ENCODE measurements at regions not wholly inside any gene's neighbourhood (a gene's known extent, or its start where the extent isn't known, plus 50 kb on each side); places are given as distances from the start of the nearest gene placed in this dataset.

GRCh38 chr7:68417002-68417401, 1181.3 kb upstream of the AUTS2 start:
- intact Hi-C loops (cut with micrococcal nuclease), result no loop called here

DNA sequence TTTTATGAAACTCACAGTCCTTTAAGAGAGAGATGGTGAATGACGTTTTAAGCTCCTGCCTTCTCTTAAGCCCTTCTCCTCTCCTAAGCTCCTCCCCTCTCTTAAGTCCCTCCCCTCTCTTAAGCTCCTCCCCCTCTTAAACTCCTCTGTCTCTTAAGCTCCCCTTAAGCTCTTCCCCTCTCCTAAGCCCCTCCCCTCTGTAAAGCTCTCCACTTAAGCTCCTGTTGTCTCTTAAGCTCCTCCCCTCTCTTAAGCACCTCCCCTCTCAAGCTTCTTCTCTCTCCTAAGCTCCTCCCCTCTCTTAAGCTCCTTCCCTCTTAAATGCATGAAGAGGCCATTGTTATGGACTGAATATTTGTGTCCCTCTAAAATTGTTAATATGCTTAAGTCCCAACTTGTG, 1180.6 kb upstream of the AUTS2 start:
- intact Hi-C loops (cut with micrococcal nuclease), result no loop called here

DNA sequence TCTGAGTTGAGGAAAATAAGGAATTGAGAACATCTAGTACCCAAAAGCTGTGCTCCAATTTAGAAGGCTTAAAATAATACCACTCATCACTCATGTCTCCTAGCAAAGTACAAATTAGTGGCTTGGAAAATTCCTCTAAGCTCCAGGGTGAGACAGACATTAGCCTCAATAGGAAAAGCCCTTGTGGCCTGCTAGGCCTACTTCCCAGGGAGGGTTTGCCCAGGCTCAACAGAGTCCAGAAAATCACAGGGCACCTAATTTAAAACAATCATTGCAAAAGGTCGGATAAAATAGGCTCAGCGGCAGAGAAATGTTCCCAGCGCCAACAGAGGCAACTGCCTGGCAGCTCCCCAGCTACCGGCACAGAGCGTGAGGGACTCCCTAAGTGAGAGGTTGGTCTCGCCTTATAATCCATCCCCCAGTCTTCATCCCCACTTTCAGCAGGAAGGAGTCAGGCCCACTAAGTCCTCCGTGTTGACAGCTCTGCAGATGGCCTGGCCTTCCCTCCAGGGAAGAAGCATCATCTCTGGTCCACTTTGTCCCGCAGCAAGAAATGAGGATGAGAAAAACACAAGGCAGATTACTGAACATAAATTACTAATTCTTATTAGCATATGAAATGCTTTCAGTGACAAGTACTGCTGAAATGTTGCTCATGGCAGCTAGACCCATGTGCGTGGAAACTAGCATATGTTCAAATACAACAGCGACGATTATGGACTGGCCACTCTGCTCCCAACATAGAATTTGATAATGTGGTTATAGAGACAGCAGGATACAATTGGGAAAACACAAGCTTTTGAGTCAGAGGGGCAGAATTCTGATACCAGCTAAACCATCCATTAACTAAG, 1177.7 kb upstream of the AUTS2 start:
- intact Hi-C loops (cut with micrococcal nuclease), result no loop called here

GRCh38 chr7:68421712-68422111, 1176.6 kb upstream of the AUTS2 start:
- intact Hi-C loops (cut with micrococcal nuclease), result no loop called here

GRCh38 chr7:68422281-68422680, 1176.0 kb upstream of the AUTS2 start:
- intact Hi-C loops (cut with micrococcal nuclease), result no loop called here

GRCh38 chr7:68423356-68423755, 1174.9 kb upstream of the AUTS2 start:
- intact Hi-C loops (cut with micrococcal nuclease), result no loop called here

DNA sequence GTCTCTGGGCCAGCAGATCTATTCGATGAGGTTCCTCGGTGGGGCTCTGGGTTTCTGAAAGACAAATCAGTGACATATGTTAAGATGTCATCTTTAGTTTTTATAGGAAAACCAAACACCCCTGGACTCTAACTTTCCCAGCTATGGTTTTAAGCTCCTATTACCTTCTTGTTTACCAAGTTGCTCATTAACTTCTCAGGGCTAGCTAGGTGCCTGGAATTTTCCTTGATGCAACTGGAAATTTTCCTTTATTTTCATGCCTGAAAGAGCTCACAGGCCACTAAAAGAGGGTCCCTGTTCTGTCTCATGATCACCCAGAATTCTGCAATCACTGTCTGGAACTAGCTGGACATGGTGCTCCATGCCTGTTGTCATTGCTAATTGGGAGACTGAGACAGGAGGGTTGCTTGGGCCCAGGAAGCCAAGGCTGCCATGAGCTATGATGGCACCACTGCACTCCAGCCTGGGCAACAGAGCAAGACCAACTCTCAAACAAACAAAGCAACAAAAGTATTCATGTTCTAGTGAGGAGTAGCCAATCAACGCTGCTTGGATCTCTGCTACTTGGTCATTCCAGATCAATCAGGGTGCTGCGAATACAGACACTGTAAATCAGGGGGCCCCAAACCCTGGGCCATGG, 1173.5 kb upstream of the AUTS2 start:
- intact Hi-C loops (cut with micrococcal nuclease), result no loop called here

- intact Hi-C loops (cut with micrococcal nuclease), result no loop called here
Measured at GRCh38 chr7:68425377-68425776, 1172.9 kb upstream of the AUTS2 start.

DNA sequence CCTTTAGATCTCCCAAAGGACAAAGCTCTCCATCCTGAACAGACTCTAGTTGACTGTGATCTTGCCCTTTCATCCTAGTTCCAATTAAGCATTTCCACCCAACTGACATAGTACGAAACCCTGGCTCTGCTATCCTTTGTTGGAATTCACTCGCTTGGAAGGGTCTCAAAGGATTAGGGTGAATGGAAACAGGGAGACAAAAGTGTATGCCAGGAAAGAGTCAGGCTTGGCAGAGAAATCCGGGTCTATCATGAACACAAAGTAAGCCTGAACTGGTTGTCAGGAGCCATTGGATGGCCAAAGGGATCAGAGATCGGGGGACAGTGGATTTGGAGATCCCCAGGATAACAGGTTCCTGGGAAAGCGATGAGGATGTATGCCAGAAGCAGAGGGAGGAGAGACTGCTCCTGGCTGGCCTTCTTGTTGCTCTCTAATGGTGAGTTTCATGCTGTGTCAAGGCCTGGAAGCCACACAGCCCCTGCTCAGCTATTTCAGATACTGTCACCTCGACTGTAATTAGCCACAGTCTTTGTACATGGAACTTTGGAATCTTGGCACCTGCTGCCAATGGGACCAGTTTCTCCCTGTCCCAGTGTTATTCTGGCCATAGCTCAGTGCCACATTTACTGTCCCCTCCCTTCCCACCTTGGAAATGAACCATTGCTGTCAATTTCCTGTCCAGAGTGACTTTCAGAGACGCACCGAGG, 1168.7 kb upstream of the AUTS2 start:
- intact Hi-C loops (cut with micrococcal nuclease), result loop anchor here (10.0 kb wide), 1 partner anchor 55 kb away; no protein-coding TSS in a partner anchor

DNA sequence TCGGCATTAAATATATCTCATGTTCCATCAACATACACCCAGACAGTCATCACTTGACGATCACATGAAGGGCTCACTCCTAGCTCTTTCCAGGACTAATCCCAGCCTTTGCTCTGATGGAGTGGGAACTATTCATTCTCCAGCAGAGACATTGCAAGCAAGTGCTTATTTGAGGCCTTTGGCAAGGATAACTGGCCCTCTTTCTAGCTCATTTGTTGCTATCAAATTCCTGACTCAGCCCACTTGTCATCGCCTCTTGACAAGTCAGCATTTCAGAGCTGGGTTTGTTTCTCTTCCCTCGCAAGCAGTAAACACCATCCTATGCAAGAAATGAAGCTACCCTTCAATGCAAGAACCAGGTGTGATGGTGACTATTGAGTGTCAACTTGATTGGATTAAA, 1165.7 kb upstream of the AUTS2 start:
- intact Hi-C loops (cut with micrococcal nuclease), result loop anchor here (10.0 kb wide), 1 partner anchor 58 kb away; no protein-coding TSS in a partner anchor

GRCh38 chr7:68433462-68434070, 1164.7 kb upstream of the AUTS2 start:
- intact Hi-C loops (cut with micrococcal nuclease), result loop anchor here (10.0 kb wide), 1 partner anchor 59 kb away; no protein-coding TSS in a partner anchor

DNA sequence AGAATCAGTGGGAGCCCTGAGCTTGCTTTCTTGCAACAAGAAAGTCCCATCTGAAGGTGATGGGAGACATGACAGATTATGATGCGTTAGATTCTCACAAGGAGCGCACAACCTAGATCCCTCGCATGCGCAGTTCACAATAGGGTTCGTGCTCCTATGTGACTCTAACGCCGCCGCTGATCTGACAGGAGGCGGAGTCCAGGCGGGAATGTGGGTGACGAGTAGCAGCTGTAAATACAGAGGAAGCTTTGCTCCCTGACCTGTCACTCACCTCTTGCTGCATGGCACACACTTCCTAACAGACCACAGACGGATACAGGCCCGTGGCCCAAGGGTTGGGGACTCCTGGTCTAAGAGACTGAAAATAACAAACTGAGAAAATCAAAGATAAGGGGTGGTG, 1163.4 kb upstream of the AUTS2 start:
- intact Hi-C loops (cut with micrococcal nuclease), result loop anchor here (10.0 kb wide), 1 partner anchor 60 kb away; no protein-coding TSS in a partner anchor

DNA sequence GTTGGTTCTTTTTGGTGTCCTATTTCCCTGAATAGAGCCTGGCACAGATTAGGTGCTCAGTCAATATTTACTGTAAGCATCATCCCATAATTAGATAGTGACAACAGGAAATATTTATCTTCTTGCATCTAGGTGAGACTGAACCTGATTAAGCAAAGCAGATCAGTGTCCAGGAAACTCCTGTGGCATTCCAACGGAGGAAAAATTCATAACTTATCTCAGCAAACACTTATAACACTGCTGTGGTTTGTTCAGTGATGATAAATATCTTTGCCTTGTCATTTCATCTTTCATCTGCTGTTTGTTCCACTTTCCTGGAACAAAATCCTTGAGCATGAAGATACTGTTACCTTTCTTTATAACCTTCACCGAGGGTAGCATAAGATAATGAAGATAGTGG, 1160.3 kb upstream of the AUTS2 start:
- intact Hi-C loops (cut with micrococcal nuclease), result loop anchor here (10.0 kb wide), 1 partner anchor 63 kb away; no protein-coding TSS in a partner anchor

DNA sequence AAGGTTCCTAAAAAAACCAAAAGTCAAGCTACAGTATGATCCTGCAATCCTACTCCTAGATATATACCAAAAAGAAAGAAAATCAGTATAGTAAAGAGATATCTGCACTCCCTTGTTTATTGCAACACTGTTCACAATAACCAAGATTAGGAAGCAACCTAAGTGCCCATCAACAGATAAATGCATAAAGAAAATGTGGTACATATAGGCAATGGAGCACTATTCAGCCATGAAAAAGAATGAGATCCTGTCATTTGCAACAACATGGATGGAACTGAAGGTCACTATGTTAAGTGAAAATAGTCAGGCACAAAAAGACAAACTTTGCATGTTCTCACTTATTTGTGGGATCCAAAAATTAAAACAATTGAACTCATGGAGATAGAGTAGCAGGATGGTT, 1159.5 kb upstream of the AUTS2 start:
- intact Hi-C loops (cut with micrococcal nuclease), result loop anchor here (10.0 kb wide), 1 partner anchor 64 kb away; no protein-coding TSS in a partner anchor

GRCh38 chr7:68439897-68440296, 1158.4 kb upstream of the AUTS2 start:
- intact Hi-C loops (cut with micrococcal nuclease), result loop anchor here (10.0 kb wide), 1 partner anchor 65 kb away; no protein-coding TSS in a partner anchor

- intact Hi-C loops (cut with micrococcal nuclease), result no loop called here
Measured at GRCh38 chr7:68440866-68441265, 1157.4 kb upstream of the AUTS2 start.

- intact Hi-C loops (cut with micrococcal nuclease), result no loop called here
Measured at GRCh38 chr7:68441645-68442044, 1156.6 kb upstream of the AUTS2 start.

DNA sequence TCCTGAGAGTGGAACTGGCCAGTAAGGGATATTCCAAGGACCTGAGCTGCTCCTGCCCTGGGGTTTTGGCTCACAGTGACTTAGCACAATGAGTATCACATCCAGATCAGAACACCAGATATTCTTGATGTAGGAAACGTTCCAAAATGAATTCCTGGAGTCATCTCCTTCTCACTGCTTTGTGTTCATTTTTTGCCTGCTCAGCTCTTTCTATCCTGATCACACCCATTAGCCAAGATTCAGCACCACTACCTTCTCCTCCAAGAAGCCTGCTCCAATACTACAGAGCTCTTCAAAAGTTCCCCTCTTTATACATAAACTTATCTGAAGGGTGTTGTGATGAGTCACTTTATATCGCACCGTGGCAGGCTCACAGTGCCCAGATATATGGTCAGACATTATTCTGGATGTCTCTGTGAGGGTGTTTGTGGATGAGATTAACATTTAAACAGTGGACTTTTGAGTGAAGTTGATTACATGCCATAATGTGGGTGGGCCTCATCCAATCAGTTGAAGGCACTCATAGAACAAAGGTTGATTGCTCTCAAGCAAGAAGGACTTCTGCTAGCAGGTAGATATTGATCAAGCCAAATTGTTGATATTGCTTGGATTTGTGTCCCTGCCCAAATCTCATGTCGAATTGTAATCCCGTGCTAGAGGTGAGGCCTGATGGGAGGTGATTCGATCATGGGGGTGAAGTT, 1155.2 kb upstream of the AUTS2 start:
- intact Hi-C loops (cut with micrococcal nuclease), result no loop called here

- intact Hi-C loops (cut with micrococcal nuclease), result no loop called here
Measured at GRCh38 chr7:68444042-68444441, 1154.2 kb upstream of the AUTS2 start.

GRCh38 chr7:68444956-68445355, 1153.3 kb upstream of the AUTS2 start:
- intact Hi-C loops (cut with micrococcal nuclease), result no loop called here

- intact Hi-C loops (cut with micrococcal nuclease), result no loop called here
Measured at GRCh38 chr7:68446183-68446582, 1152.1 kb upstream of the AUTS2 start.

All from T-helper 2 cell treated with Interferon-gamma antibody and Interleukin-4, amounts not matched to agents 100 ng/mL and 5 ng/mL, for 36 hours (primary cell).